GM19463 (cell line): ENCODE measurements at regions not wholly inside any gene's neighbourhood (a gene's known extent, or its start where the extent isn't known, plus 50 kb on each side); places are given as distances from the start of the nearest gene placed in this dataset.
"Not testable (repeated sequence)": the region's sequence is repeated elsewhere in the genome, so short reads cannot be mapped to it uniquely, and the experiment has no call there.

Experiments used
- ATAC-seq: cut with Tn5 transposase; IDR thresholded peaks from one replicate; pipeline ENCODE4 v1.9.1; 2021; ENCODE audit warnings: mild to moderate bottlenecking, moderate library complexity; ENCODE audit not compliant: unreplicated experiment

DNA sequence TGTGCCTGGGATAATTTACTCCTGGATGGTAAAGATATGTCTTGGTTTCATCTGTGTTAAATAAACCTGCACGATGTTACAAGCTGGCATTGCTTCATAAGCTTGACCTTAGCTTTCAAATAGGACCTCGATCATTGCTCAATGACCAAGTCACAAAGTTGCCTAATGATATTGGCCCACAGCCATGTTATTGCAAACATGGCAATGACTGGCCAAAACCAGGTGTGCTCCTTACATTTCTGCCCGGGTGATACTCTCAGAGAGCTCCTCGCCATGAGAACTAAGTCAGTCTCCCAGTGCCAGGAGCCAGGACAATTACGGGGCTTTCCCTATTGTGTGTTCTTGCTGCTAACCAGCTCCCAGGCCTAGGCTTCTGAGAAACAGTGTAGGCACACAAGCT, 72.5 kb upstream of the CYP1B1 start:
- no peak for ATAC-seq

DNA sequence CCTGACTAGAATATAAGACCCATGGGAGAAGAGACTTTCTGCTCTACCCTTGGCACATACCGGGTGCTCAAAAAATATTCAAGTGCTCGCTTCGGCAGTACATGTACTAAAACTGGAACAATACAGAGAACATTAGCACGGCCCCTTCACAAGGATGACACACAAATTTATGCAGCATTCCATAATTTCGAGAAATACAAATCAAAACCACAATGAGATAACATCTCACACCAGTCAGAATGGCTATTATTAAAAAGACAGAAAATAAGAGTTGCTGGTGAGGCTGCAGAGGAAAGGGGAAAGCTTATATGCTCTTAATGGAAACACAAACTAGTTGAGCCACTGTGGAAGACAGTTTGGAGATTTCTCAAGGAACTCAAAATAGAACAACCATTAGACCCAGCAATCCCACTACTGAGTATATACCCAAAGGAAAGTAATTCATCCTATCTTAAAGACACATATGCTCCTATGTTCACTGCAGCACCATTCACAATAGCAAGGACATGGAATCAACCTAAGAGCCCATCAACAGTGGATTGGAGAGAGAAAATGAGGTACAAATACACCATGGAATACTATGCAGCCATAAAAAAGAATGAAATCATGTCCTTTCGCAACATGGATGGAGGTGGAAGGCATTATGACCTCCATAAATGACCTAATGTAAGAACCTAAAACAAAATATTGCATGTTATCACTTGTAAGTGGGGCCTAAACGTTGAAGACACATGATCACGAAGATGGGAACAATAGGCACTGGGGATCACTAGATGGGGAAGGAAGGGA, 71.6 kb upstream of the CYP1B1 start:
- no peak for ATAC-seq

DNA sequence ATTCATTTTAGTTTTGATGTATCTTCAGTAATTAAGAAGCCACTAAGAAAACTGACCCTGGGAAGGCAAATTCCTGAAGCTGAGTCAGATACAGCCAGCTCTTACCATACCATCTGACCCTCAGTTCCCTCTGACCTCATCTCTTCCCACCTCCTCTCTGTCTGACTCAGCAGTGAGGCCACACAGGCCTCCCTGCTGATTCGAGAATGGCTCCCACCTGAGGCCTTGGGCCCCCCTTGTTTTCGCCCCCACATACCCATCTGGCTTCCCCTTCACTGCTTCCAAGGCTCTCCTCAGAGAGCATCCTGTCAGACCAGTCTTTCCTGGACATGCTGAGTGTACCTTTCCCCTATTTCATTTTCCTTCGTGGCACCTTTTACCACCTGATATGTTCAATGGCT, 71.0 kb upstream of the CYP1B1 start:
- peak; percentile 94 for ATAC-seq

DNA sequence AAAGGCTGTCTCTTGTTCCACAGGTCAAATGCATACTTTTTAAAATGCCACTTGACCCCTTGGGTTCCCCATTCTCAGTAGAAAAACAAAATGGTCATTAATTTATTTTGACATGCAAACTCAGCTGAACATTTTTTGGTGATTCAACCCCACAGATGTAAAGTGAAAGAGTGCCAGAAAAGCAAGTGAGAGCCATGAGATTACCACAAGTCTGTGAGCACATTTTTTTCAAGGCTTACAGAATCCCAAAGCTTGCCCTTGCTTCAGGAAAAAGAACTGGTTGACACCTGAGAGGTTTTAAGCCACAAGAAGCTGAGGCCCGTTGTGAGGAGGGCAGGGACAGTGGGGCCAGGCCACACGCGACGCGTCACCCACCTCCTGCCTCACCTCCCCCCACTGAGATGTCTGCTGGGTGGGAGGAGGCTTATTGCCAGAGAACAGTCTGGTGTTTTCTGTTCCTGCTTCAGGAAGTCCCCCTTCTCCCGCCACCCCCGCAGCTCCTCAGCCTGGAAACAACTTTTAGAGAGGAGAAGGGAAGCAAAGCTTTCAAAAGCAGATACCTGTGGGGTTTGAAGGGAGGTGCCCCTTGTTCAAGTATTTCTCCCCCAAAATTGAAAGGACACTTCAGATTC, 70.4 kb upstream of the CYP1B1 start:
- peak; percentile 74 for ATAC-seq

DNA sequence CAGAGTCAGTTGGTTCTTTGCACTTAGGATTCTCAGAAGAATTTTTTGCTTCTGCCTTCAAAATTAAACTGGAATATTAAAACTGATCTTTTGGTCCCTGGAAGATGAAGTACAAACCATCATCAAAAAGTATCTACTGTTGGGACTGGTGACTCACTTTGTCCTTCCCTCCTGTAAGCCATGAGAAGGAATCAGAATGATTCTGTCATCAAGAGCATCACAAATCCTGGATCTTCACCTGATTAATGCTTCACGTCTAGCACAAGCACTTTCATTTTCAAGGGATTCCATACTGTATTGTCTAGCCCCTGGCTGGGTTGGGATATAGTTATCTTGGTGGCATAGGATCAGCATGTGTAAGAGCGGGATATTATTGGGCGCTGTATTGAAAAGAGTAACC, 69.3 kb upstream of the CYP1B1 start:
- ATAC-seq: no peak

DNA sequence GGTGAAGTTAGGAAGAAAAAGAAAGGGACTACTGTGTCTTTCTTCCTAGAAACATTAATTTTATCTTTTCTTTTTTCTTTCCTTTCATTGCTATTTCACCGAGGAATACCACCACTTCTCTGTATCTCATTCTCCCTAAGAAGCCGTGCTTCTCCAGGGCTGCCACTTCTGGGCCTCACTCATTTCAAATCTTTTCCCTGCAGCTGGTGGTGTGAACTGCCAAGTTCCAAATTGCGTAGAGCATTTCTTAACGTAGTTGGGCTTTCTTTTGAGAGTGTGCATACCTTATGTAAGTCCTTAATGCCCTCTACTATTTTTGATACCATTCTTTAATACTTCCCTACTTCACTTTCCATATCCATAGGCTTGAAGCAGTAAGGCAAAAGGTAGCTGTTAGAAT, 66.7 kb upstream of the CYP1B1 start:
- ATAC-seq: no peak

DNA sequence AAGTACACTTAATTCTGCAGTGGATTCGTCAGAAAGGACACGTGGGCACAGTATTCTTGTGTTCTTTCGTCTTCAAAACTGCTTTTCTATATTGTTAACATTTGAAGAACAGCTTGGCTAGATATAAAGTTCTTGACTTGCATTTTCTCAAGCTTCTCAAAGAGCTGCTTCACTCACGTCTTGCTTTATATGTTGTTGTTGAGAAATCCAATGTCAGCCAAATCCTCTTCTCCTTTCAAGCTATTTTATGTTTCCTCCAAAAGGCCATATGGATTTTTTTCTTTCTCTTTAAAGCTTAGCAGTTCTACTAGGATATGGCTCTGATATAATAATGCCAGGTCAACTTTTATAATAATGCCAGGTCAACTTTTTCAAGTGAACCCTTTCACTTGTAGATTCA, 65.5 kb upstream of the CYP1B1 start:
- no peak for ATAC-seq

DNA sequence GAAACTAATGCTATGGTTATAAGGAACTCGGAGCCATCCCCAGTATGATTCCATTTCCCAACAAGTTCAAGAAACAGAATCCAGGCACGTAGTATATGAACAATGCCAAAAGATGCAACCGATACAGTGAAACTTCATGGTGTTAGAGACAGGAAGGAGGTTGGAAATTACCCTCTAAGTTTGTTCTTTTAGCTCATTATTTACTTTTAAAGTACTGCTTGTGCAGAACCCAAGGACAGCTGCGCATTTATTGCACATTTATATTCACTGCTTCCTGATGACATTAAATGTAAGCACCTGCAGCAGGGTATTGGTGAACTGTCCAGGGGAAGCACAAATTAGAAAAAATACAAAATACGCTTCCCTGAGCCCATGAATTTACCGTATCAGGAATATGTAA, 63.0 kb upstream of the CYP1B1 start:
- no peak for ATAC-seq

DNA sequence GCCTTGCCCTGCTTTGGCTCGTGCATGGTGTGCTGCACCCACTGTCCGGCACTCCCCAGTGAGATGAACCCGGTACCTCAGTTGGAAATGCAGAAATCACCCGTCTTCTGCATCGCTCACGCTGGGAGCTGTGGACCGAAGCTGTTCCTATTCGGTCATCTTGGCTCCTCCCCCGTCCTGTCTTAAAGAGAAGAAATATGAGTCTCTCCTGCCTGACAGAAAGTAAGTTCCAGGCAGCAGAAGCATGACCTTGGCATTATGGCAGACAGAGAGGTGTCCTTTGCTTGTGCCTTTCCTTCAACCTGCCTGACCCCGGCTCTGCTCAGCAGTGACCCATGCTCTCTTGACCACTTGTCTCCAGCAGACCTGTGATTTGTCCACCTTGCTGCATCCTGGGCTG, 62.5 kb upstream of the CYP1B1 start:
- no peak for ATAC-seq

DNA sequence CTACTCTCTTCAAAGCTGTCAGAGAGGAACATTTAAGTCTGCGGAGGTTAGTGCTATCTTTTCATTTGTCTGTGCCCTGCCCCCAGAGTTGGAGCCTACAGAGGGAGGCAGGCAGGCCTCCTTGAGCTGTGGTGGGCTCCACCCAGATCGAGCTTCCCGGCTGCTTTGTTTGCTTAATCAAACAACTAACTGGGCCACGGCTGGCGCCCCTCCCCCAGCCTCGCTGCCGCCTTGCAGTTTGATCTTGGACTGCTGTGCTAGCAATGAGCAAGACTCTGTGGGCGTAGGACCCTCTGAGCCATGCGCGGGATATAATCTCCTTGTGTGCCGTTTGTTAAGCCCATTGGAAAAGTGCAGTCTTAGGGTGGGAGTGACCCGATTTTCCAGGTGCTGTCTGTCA, 62.0 kb upstream of the CYP1B1 start:
- not testable (repeated sequence) for ATAC-seq

DNA sequence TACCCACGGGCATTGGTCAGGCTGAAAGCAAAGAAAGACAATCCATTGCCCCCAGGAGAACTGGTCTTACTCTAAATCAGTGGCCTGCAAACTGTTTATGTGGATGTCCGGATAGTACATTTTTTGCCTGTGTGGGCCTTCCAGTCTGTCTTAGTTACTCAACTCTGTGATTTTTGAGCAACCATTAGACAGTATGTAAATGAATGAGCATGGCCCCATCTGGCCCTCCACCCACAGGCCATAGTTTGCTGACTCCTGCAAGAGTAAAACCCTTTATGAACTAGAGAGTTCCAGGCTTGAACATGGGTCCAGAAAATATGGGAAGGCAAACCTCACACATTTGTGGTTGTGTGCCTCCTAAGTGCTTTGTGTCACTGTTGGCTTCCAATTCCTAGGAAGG, 55.7 kb upstream of the CYP1B1 start:
- no peak for ATAC-seq

DNA sequence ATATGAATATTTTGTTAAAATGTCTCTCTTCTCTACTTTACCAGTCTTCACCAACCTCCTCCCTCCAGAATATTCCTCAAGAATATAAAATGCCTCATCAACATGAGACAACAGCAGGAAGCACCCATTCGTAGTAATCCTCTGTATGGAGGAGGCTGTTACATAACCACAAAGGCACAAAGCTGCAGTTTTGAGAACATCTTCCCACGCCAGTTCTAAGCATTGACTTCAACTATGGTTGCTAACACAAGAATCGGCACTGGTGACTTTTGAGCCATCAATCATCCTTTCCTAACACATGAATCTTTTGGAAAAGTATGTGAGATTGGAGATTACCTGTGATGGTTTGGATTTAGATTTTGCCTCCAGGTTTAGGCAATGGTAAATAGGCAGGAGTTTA, 54.9 kb upstream of the CYP1B1 start:
- ATAC-seq: no peak

DNA sequence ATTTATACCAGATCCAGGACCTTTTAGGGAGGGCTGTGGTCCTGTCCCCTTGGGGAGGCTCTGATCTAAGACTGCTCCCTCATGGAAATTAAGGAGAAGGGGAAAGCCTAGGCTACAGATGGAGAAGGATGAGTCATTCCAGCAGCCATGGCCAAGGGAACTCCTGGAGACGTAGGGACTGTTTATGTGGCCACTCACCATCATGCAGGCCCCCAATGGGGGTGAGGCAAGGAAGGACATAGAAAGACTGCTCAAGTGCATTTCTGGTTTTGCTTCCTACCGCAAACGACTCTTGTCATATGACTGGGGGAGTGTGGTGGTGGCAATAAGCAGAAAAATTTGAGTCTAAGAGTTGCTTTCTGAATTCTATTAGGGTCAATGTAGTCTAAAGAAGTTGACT, 54.0 kb upstream of the CYP1B1 start:
- no peak for ATAC-seq

DNA sequence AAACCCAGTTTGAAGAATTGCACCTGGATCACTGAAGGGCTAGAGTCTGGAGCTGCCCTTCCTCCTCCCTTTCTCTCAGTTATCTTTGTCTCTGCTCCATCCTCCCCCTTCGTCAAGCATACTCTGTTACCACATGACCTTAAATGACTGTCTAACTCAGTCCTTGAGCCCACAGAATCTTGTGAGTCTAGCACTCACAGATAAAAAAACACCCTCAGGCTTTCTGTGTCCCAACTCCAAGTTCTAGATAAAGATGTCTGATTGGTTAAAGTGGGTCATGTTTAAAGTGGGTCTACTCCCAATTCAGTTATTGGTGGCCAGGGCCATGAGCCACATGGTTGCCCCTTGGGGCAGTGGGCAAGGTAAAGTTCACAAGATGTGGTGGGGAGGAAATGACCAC, 53.5 kb upstream of the CYP1B1 start:
- ATAC-seq: no peak

DNA sequence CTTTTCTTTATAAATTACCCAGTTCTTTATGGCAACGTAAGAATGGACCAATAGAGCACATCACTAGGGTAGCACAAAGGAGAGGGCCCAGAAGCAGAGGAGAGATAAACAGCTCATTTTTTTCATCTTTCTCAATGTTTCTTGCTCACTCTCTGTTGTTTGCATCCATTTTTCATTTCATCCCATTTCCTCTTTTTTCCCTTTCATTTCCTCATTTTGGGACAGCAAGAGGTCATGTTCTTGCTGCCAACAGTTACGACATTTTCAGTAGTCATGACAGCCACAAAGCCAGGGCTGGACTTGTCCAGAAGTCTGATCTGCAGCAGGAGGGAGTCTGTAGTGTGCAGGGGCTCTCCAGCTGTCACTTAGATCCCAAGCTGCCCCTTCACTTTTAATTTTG, 52.7 kb upstream of the CYP1B1 start:
- peak; percentile 53 for ATAC-seq

DNA sequence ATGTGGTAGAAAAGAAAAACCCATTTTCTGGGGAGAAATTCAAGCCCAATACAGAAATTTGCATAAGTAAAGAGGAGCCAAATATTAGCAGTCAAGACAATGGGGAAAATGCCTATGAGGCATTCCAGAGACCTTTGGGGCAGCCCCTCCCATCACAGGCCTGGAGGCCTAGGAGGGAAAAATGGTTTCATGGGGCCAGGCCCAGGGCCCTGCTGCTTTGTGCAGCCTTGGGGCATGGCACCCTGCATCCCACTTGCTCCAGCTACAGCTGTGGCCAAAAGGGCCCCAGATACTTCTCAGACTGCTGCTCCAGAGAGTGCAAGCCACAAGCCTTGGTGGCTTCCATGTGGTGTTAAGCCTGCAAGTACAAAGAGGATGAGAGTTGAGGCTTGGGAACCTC, 51.3 kb upstream of the CYP1B1 start:
- ATAC-seq: no peak

DNA sequence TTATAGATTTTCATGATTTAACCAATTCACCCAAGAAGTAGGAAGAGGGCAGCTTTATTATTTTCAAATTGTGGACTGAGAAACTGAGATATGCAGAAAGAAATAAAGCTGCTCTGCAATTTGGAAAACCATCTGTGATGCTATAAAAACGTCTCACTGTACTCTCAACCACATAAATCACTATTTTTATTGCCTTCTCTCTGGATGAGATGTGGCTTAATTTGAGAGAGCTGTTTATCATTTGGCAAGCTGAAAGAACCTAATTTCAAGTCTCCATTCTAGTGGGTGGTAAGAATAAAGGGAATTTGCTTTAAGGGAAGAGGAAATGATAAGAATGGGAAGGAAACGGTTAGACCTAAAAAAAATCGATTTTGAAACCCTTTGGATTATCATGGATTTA, 49.9 kb upstream of the CYP1B1 start:
- ATAC-seq: no peak
